Stimulated activated CD8-positive, alpha-beta memory T cell treated with anti-CD3 and anti-CD28 coated beads, Interleukin-7, amount 100 ng/mL, for 1 hour (primary cell): ENCODE measurements at regions not wholly inside any gene's neighbourhood (a gene's known extent, or its start where the extent isn't known, plus 50 kb on each side); places are given as distances from the start of the nearest gene placed in this dataset.

Experiments used
- DNase-seq, 2 donors: peaks; one replicate each; pipeline ENCODE4 v3.0.0-alpha.2; 2020; ENCODE audit warnings: low read depth in 2 of 2

- DNase-seq, result no peak
Observed at GRCh38 chr9:118058227-118058626, 354.0 kb downstream of the TLR4 start.

GRCh38 chr9:118059484-118060278, 355.5 kb downstream of the TLR4 start:
- no peak for DNase-seq

GRCh38 chr9:118083161-118083560, 379.0 kb downstream of the TLR4 start:
- no peak for DNase-seq

- DNase-seq, result no peak
Observed at GRCh38 chr9:118088090-118088489, 383.9 kb downstream of the TLR4 start.

GRCh38 chr9:118091226-118091625, 387.0 kb downstream of the TLR4 start:
- DNase-seq, result no peak

GRCh38 chr9:118091711-118092500, 387.7 kb downstream of the TLR4 start:
- DNase-seq, result no peak

GRCh38 chr9:118094387-118094786, 390.2 kb downstream of the TLR4 start:
- no peak for DNase-seq

GRCh38 chr9:118100529-118101419, 396.6 kb downstream of the TLR4 start:
- DNase-seq, result no peak

- DNase-seq, result no peak
Observed at GRCh38 chr9:118104363-118104762, 400.2 kb downstream of the TLR4 start.

- DNase-seq, result no peak
Observed at GRCh38 chr9:118108971-118109370, 404.8 kb downstream of the TLR4 start.

- DNase-seq, result no peak
Observed at GRCh38 chr9:118109542-118109941, 405.3 kb downstream of the TLR4 start.

- DNase-seq, result no peak
Observed at GRCh38 chr9:118121361-118121760, 417.2 kb downstream of the TLR4 start.

- no peak for DNase-seq
Observed at GRCh38 chr9:118128313-118128712, 424.1 kb downstream of the TLR4 start.

- no peak for DNase-seq
Observed at GRCh38 chr9:118129541-118129940, 425.3 kb downstream of the TLR4 start.

- DNase-seq, result no peak
Observed at GRCh38 chr9:118148990-118149389, 444.8 kb downstream of the TLR4 start.

- DNase-seq, result no peak
Observed at GRCh38 chr9:118156846-118157245, 452.6 kb downstream of the TLR4 start.

GRCh38 chr9:118162716-118163115, 458.5 kb downstream of the TLR4 start:
- no peak for DNase-seq

GRCh38 chr9:118163751-118164150, 459.5 kb downstream of the TLR4 start:
- no peak for DNase-seq

- no peak for DNase-seq
Observed at GRCh38 chr9:118165451-118165850, 461.2 kb downstream of the TLR4 start.

GRCh38 chr9:118170032-118170955, 466.1 kb downstream of the TLR4 start:
- no peak for DNase-seq

- DNase-seq, result no peak
Observed at GRCh38 chr9:118177241-118177640, 473.0 kb downstream of the TLR4 start.
